Effector memory CD4-positive, alpha-beta T cell (primary cell): ENCODE measurements at regions not wholly inside any gene's neighbourhood (a gene's known extent, or its start where the extent isn't known, plus 50 kb on each side); places are given as distances from the start of the nearest gene placed in this dataset.
A peak's percentile ranks its signal among the peaks of the same experiment; 100 is the strongest.
"Not testable (repeated sequence)": the region's sequence is repeated elsewhere in the genome, so short reads cannot be mapped to it uniquely, and the experiment has no call there.

Experiments used
- DNase-seq, 3 donors: peaks; one replicate each; pipeline ENCODE4 v3.0.0-alpha.2; 2020
- H3K27ac ChIP-seq: 2 replicates; pipeline ENCODE4 v1.7.0; 2013; ENCODE audit warnings: mild to moderate bottlenecking, low read length, moderate library complexity; ENCODE audit not compliant: insufficient read depth, poor library complexity, severe bottlenecking
- H3K27me3 ChIP-seq: replicated peaks from 2 replicates; pipeline ENCODE4 v1.7.0; 2013; ENCODE audit warnings: mild to moderate bottlenecking, low read length; ENCODE audit not compliant: insufficient read depth, control insufficient read depth, poor library complexity, severe bottlenecking
- H3K36me3 ChIP-seq: 2 replicates; pipeline ENCODE4 v1.7.0; 2013; ENCODE audit warnings: mild to moderate bottlenecking, low read length, moderate library complexity; ENCODE audit not compliant: control insufficient read depth, insufficient read depth
- H3K4me1 ChIP-seq: 2 replicates; pipeline ENCODE4 v1.7.0; 2013; ENCODE audit warnings: low read length, mild to moderate bottlenecking; ENCODE audit not compliant: control insufficient read depth, insufficient read depth, poor library complexity, severe bottlenecking
- H3K4me3 ChIP-seq: 2 replicates; pipeline ENCODE4 v1.7.0; 2013; ENCODE audit warnings: low read length, low read depth, mild to moderate bottlenecking; ENCODE audit not compliant: insufficient read depth, poor library complexity, severe bottlenecking
- H3K9me3 ChIP-seq: 2 replicates; pipeline ENCODE4 v1.7.0; 2013; ENCODE audit warnings: mild to moderate bottlenecking, low read length, moderate library complexity; ENCODE audit not compliant: control insufficient read depth

GRCh38 chr1:121016182-121017028, 126.8 kb downstream of the PPIAL4A start:
- not testable (repeated sequence) for H3K9me3 ChIP-seq, H3K27ac ChIP-seq, DNase-seq

DNA sequence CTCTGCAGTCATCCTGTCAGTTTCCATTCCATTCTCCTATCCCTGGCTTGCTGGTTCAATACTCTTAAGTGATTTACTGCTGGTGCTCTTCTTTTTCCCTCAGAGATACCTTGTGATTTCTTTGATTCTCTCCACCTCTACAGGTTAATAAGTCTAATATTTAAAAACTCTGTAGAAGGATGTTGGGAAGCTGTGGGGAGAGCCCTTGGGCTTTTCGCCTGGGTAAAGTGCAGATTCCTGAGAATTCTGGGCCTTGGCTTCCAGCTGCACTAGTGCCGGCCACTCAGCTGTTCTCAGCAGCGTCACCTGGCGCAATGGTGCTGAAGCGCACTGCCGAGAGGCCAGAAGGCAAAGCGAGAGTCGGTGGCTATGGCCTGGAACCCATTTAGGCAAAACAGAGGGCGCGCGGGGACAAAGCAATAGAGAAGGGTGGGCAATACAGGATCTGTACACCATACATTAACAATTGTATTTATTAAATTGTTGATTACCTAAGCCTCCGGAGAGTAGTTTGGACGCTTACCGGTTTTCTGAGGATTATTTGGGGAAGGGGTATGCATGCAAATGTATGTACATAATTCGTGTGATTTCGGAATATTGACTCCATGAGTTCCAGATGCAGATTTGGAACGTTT, 130.3 kb downstream of the PPIAL4A start:
- H3K27me3 ChIP-seq, H3K27ac ChIP-seq, H3K9me3 ChIP-seq, H3K4me1 ChIP-seq, DNase-seq, H3K4me3 ChIP-seq, H3K36me3 ChIP-seq: not testable (repeated sequence)

More at GRCh38 chr1:121016182-121017028, 126.8 kb downstream of the PPIAL4A start:
- not testable (repeated sequence) for H3K4me1 ChIP-seq, H3K36me3 ChIP-seq, H3K4me3 ChIP-seq, H3K27me3 ChIP-seq

DNA sequence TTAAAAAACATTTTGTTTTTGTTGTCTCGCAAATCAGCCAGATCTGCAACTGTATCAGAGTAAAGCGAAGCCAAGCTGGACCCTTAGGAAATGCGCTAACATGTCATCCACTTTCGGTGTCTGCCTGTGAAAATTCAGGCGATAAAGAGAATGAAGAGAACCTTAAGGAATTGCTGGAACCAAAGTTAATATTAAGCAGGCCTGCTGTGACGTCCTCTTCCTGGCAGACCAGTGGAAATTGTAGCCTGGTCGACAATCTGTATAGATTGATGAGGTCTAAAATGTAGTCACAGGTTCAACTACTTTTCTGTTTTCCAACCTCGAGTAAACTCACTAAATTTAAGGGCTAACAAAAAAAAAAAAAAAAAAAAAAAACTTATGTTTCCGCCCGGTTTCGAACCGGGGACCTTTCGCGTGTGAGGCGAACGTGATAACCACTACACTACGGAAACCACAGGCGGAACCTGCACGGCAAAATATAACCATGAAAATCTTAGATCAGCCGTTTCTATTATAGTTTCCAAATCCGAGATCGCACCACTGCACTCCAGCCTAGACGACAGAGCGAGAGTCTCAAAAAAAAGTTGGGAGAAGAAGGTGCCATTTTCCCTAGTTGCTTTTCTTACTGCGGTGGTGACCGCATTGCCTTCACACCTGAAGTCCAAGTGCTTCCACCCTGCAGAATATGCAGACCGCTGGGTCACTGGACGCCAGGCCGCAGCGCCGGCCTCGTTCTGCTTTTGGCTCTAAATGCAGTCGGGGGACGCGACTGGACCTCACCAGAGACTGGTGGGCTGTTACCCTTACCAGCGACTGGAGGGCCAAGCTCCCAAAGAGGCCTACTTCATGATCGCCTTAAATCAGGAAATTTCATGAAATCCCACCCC, 131.0 kb downstream of the PPIAL4A start:
- not testable (repeated sequence) for H3K27me3 ChIP-seq, H3K4me3 ChIP-seq, H3K36me3 ChIP-seq, H3K27ac ChIP-seq, H3K9me3 ChIP-seq, H3K4me1 ChIP-seq
- peak in 1 of 3 donors; percentile 21 for DNase-seq

GRCh38 chr1:121021716-121022115, 132.1 kb downstream of the PPIAL4A start:
- H3K9me3 ChIP-seq, H3K4me3 ChIP-seq, H3K36me3 ChIP-seq, DNase-seq, H3K27me3 ChIP-seq, H3K4me1 ChIP-seq, H3K27ac ChIP-seq: not testable (repeated sequence)

GRCh38 chr1:121032878-121033494, 143.4 kb downstream of the PPIAL4A start:
- not testable (repeated sequence) for H3K4me1 ChIP-seq, H3K4me3 ChIP-seq, DNase-seq, H3K27me3 ChIP-seq, H3K9me3 ChIP-seq, H3K36me3 ChIP-seq, H3K27ac ChIP-seq

DNA sequence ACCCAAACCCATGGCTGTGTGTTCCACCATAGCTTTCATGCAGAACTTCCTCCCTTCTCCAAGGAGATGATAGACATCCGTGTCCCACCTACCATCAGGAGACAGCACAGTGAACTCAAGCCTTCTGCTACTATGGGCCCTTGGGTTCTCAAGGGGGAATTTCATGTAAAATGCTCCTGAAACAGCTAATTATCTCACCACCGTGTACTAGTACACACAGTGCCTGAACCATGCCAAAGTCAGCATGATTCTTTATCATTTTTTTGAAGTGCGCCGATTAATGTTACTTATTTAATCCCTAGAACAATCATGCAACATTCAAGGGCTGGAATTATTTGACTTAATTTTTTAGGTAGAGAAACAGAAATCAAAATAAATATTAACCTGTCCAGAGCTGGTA, 147.2 kb downstream of the PPIAL4A start:
- H3K36me3 ChIP-seq, H3K4me3 ChIP-seq, H3K4me1 ChIP-seq, H3K9me3 ChIP-seq, H3K27me3 ChIP-seq, DNase-seq, H3K27ac ChIP-seq: not testable (repeated sequence)

GRCh38 chr1:121040974-121041373, 143.2 kb downstream of the FAM72B start:
- not testable (repeated sequence) for H3K27me3 ChIP-seq, H3K27ac ChIP-seq, H3K4me3 ChIP-seq, H3K36me3 ChIP-seq, H3K4me1 ChIP-seq, DNase-seq, H3K9me3 ChIP-seq

- not testable (repeated sequence) for DNase-seq, H3K4me3 ChIP-seq
These were observed 142.6 kb downstream of the FAM72B start for GRCh38 chr1:121041497-121041896.

DNA sequence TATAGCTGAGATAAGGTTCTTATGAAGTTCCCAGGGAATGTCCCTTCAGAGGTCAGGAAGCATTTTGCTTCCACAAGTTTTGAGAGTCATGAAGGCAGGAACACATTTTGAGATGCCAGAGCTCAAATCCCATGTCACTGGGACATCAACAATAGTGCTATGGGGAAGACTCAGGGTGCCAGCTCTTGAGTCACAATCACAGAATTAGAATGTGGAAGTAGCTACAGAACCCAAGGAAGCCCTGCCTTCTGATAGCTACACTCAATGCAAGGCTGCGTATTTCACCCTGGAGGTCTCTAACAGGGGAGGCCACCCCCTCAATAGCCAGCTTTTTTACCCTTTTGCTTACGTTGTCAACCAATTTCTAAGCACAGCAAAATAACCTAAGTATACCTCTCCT, 141.3 kb downstream of the FAM72B start:
- not testable (repeated sequence) for H3K9me3 ChIP-seq, DNase-seq, H3K4me3 ChIP-seq, H3K36me3 ChIP-seq, H3K27ac ChIP-seq, H3K4me1 ChIP-seq, H3K27me3 ChIP-seq

More at GRCh38 chr1:121041497-121041896, 142.6 kb downstream of the FAM72B start:
- not testable (repeated sequence) for H3K9me3 ChIP-seq, H3K27me3 ChIP-seq, H3K36me3 ChIP-seq, H3K4me1 ChIP-seq, H3K27ac ChIP-seq
